LHCN-M2 (cell line): ENCODE measurements at regions not wholly inside any gene's neighbourhood (a gene's known extent, or its start where the extent isn't known, plus 50 kb on each side); places are given as distances from the start of the nearest gene placed in this dataset.
A peak's percentile ranks its signal among the peaks of the same experiment; 100 is the strongest.

Source experiments
- DNase-seq: peaks from one replicate; pipeline ENCODE4 v3.0.0-alpha.2; 2012; ENCODE audit warnings: low read depth

GRCh38 chr12:92032101-92032500 is 113.5 kb downstream of the BTG1 start:
- DNase-seq = no peak

- peak; percentile 95 for DNase-seq
Measured at GRCh38 chr12:92030618-92031017, 115.0 kb downstream of the BTG1 start.

GRCh38 chr12:92029902-92030586 is 115.6 kb downstream of the BTG1 start:
- DNase-seq = no peak

GRCh38 chr12:92029136-92029535 is 116.5 kb downstream of the BTG1 start:
- no peak for DNase-seq

- peak; percentile 62 for DNase-seq
Measured at GRCh38 chr12:92028441-92028709, 117.3 kb downstream of the BTG1 start.

GRCh38 chr12:92027701-92028440 is 117.8 kb downstream of the BTG1 start:
- peak; percentile 48 for DNase-seq

GRCh38 chr12:92027243-92027642 is 118.4 kb downstream of the BTG1 start:
- no peak for DNase-seq

- no peak for DNase-seq
Measured at GRCh38 chr12:92025462-92026207, 120.0 kb downstream of the BTG1 start.

GRCh38 chr12:92022093-92022492 is 123.6 kb downstream of the BTG1 start:
- DNase-seq = no peak

- DNase-seq = no peak
Measured at GRCh38 chr12:92021666-92022035, 124.0 kb downstream of the BTG1 start.

GRCh38 chr12:92020983-92021665 is 124.5 kb downstream of the BTG1 start:
- no peak for DNase-seq

GRCh38 chr12:92019491-92020277 is 126.0 kb downstream of the BTG1 start:
- no peak for DNase-seq

GRCh38 chr12:92012691-92013090 is 133.0 kb downstream of the BTG1 start:
- no peak for DNase-seq

GRCh38 chr12:92010853-92011701 is 134.6 kb downstream of the BTG1 start:
- DNase-seq = no peak

- DNase-seq = no peak
Measured at GRCh38 chr12:92010368-92010767, 135.3 kb downstream of the BTG1 start.

GRCh38 chr12:92008345-92008744 is 137.3 kb downstream of the BTG1 start:
- no peak for DNase-seq

- DNase-seq = no peak
Measured at GRCh38 chr12:92007787-92008186, 137.9 kb downstream of the BTG1 start.

- no peak for DNase-seq
Measured at GRCh38 chr12:92003701-92004100, 141.9 kb downstream of the BTG1 start.

GRCh38 chr12:92002673-92003382 is 142.8 kb downstream of the BTG1 start:
- DNase-seq = no peak

GRCh38 chr12:92002195-92002649 is 143.4 kb downstream of the BTG1 start:
- peak; percentile 38 for DNase-seq
